AG04450 (cell line): ENCODE measurements at regions not wholly inside any gene's neighbourhood (a gene's known extent, or its start where the extent isn't known, plus 50 kb on each side); places are given as distances from the start of the nearest gene placed in this dataset.

Source experiments
- CTCF ChIA-PET: fragments of 300-600, 350-600 bp; formaldehyde crosslinking; extraction: SDS; loops from one replicate; lab custom pipeline; 2022; ENCODE audit warnings: antibody characterized with exemption, inconsistent platforms; lab: Charles Lee
- POLR2A ChIA-PET: fragments of 350-600 bp; formaldehyde crosslinking; extraction: SDS; loops from one replicate; lab custom pipeline; 2021; ENCODE audit warnings: antibody characterized with exemption, inconsistent platforms; lab: Yijun Ruan, JAX
- DNase-seq: peaks from one replicate; pipeline ENCODE4 v3.0.0-alpha.2; 2011; ENCODE audit warnings: low read depth, low spot score
- H3K27ac ChIP-seq: one replicate; pipeline ENCODE4 v1.5.1; 2012; ENCODE audit warnings: low read depth, low read length, control low read depth
- H3K27me3 ChIP-seq: one replicate; pipeline ENCODE4 v1.6.0; 2012; ENCODE audit warnings: low read length; ENCODE audit not compliant: control insufficient read depth, insufficient read depth
- H3K4me3 ChIP-seq: 2 replicates; pipeline ENCODE4 v1.5.1; 2011; ENCODE audit warnings: mild to moderate bottlenecking, low read depth, low read length, control low read depth
- H3K9me3 ChIP-seq: 2 replicates; pipeline ENCODE4 v1.5.1; 2012; ENCODE audit warnings: low read length; ENCODE audit not compliant: control insufficient read depth, insufficient read depth
- TF ChIP-seq, protein P1 (sequence below): IDR thresholded peaks from 2 replicates; pipeline ENCODE4 v1.5.1; 2011; ENCODE audit warnings: low read depth, low read length, control low read depth, inconsistent platforms

DNA sequence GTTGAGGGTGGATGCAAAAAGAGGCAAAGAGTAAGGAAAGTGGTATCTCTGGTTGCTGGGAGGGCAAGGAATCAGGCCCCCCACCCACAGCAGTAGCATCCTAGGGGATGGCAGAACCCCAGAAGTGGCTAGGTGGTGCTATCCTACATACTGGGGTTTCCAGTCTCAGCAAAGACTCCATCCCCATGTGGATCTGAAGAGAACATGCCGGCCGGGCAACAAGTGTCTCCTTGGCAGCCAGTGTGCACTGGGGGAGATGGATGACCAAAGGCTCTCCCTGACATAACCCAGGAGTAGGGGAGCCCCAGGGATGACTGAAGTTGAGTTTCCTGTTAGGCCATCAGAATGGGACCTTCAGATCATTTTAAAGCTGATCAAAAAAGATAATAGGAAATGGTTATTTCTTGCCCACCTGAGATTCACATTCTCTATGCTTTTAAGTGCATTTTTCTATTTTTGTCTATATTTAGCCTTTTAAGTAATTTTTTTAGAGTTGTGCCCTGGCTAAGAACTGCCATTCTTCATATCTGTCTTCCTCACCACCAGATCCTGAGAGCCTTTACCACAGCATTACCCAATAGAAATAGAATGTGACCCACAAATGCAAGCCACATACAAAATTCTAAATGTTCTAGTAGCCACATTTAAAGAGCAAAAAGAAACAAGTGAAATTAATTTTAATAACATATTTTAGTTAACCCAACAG, 78.7 kb upstream of the SMIM23 start:
- peaks cover 6% of the 10 kb centered on the region; the same call in 1 of the 2 replicates for H3K9me3 ChIP-seq
- TF ChIP-seq, protein P1, sequence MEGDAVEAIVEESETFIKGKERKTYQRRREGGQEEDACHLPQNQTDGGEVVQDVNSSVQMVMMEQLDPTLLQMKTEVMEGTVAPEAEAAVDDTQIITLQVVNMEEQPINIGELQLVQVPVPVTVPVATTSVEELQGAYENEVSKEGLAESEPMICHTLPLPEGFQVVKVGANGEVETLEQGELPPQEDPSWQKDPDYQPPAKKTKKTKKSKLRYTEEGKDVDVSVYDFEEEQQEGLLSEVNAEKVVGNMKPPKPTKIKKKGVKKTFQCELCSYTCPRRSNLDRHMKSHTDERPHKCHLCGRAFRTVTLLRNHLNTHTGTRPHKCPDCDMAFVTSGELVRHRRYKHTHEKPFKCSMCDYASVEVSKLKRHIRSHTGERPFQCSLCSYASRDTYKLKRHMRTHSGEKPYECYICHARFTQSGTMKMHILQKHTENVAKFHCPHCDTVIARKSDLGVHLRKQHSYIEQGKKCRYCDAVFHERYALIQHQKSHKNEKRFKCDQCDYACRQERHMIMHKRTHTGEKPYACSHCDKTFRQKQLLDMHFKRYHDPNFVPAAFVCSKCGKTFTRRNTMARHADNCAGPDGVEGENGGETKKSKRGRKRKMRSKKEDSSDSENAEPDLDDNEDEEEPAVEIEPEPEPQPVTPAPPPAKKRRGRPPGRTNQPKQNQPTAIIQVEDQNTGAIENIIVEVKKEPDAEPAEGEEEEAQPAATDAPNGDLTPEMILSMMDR, result no peak
- H3K27ac ChIP-seq, result no peak overlapping the region
- H3K27me3 ChIP-seq, result peaks cover 26% of the 10 kb centered on the region
- ChIA-PET CTCF (interaction anchor here (0.6 kb wide), 1 partner anchor 560 kb away, joined by 9 read pairs; no protein-coding TSS in a partner anchor), POLR2A (no interaction called here)
- no peak for DNase-seq
- no peak overlapping the region for H3K4me3 ChIP-seq

GRCh38 chr5:171707442-171707792, 78.2 kb upstream of the SMIM23 start:
- POLR2A ChIA-PET, result no interaction called here
- H3K27ac ChIP-seq, result no peak overlapping the region
- H3K27me3 ChIP-seq, result peaks cover 27% of the 10 kb centered on the region
- CTCF ChIA-PET, result interaction anchor here (0.6 kb wide), 1 partner anchor 560 kb away, joined by 9 read pairs; no protein-coding TSS in a partner anchor
- TF ChIP-seq, protein P1, result no peak
- no peak for DNase-seq
- H3K4me3 ChIP-seq, result no peak overlapping the region
- H3K9me3 ChIP-seq, result peaks cover 5% of the 10 kb centered on the region; the same call in 1 of the 2 replicates

GRCh38 chr5:171709930-171710329, 75.7 kb upstream of the SMIM23 start:
- ChIA-PET CTCF (no interaction called here), POLR2A (no interaction called here)
- TF ChIP-seq, protein P1, result no peak
- no peaks in the 10 kb centered on the region for H3K9me3 ChIP-seq
- peaks cover 16% of the 10 kb centered on the region for H3K27me3 ChIP-seq
- H3K4me3 ChIP-seq, result no peak overlapping the region
- DNase-seq, result no peak
- H3K27ac ChIP-seq, result no peak overlapping the region

GRCh38 chr5:171710451-171711024, 75.1 kb upstream of the SMIM23 start:
- CTCF ChIA-PET, result no interaction called here
- no peak for DNase-seq
- Histone ChIP-seq H3K9me3 (no peaks in the 10 kb centered on the region), H3K27ac (no peak overlapping the region), H3K27me3 (peaks cover 12% of the 10 kb centered on the region), H3K4me3 (no peak overlapping the region)
- TF ChIP-seq, protein P1, result no peak
- POLR2A ChIA-PET, result no interaction called here

- TF ChIP-seq, protein P1, result no peak
- no peaks in the 10 kb centered on the region for H3K9me3 ChIP-seq
- ChIA-PET CTCF (no interaction called here), POLR2A (no interaction called here)
- no peak overlapping the region for H3K27ac ChIP-seq
- no peak overlapping the region for H3K4me3 ChIP-seq
- H3K27me3 ChIP-seq, result peaks cover 16% of the 10 kb centered on the region
- DNase-seq, result no peak
Observed at GRCh38 chr5:171711571-171711970, 74.0 kb upstream of the SMIM23 start.
